Mammary epithelial cell (primary cell): ENCODE measurements at regions not wholly inside any gene's neighbourhood (a gene's known extent, or its start where the extent isn't known, plus 50 kb on each side); places are given as distances from the start of the nearest gene placed in this dataset.

Source experiments
- EZH2 ChIP-seq: IDR thresholded peaks from 2 replicates; pipeline ENCODE4 v1.6.1; 2012; ENCODE audit warnings: low read length, inconsistent platforms, borderline replicate concordance
- TF ChIP-seq, protein P1 (sequence below), 2 donors: IDR thresholded peaks in 1 of 2; conservative IDR thresholded peaks in 1 of 2; 2 replicates each; pipeline ENCODE4 v1.5.1; 2011 to 2012; ENCODE audit warnings: inconsistent platforms in 2 of 2, low read length in 2 of 2, mild to moderate bottlenecking in 2 of 2, control low read depth in 1 of 2, low read depth in 1 of 2; ENCODE audit not compliant: insufficient read depth in 1 of 2; ENCODE audit errors: extremely low read depth in 1 of 2

DNA sequence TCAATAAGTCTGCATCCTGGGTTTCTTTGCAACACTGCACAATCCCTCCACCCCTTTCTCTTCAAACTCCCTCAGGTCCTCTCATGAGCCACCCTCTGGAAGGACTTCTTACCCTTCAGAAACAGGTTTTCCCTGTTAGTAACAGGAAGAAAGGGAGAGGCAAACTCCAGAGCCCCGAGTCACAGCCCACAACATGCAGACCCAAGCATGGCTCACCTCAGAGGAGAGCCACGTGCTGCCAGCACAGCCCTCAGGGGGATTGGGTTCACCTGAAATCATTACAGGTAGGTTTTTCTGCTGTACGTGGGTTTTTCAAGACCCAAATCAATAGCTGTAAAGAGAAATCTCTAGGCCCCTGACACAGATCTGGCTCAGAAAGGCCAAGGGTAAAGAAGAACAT, 359.7 kb upstream of the ATP10A start:
- TF ChIP-seq, protein P1, sequence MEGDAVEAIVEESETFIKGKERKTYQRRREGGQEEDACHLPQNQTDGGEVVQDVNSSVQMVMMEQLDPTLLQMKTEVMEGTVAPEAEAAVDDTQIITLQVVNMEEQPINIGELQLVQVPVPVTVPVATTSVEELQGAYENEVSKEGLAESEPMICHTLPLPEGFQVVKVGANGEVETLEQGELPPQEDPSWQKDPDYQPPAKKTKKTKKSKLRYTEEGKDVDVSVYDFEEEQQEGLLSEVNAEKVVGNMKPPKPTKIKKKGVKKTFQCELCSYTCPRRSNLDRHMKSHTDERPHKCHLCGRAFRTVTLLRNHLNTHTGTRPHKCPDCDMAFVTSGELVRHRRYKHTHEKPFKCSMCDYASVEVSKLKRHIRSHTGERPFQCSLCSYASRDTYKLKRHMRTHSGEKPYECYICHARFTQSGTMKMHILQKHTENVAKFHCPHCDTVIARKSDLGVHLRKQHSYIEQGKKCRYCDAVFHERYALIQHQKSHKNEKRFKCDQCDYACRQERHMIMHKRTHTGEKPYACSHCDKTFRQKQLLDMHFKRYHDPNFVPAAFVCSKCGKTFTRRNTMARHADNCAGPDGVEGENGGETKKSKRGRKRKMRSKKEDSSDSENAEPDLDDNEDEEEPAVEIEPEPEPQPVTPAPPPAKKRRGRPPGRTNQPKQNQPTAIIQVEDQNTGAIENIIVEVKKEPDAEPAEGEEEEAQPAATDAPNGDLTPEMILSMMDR (conservative IDR thresholded peaks at IDR 0.05 in 1 of 2, IDR thresholded peaks at IDR 0.05 in 1 of 2; ENCODE audit: extremely low read depth in 1 of 2, insufficient read depth in 1 of 2, low read depth in 1 of 2, low read length in 2 of 2) = no peak
- no peak for TF ChIP-seq EZH2
